ENCODE measurements at regions not wholly inside any gene's neighbourhood (a gene's known extent, or its start where the extent isn't known, plus 50 kb on each side); places are given as distances from the start of the nearest gene placed in this dataset.
A peak's percentile ranks its signal among the peaks of the same experiment; 100 is the strongest.
"Not testable (repeated sequence)": the region's sequence is repeated elsewhere in the genome, so short reads cannot be mapped to it uniquely, and the experiment has no call there.

DNA sequence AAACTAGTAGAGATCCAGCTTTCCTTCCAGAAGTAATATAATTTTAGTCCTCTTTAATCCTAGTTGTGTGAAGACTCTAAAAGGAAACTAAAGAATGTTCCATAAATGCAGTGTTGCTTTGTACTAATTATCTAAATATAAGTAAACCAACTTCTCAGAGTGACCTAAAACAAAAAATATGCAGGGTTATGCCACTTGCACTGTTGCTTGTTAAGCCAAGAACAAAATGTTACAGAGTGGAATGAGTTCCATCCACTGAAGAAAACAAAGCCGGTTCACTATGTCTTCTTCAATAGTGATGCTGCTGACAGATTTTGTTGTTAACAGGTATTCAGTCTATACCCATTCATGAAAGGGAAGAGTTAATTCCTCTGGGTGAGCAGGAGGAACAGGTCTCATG, 252.0 kb upstream of the DIAPH2 start:
- DNase-seq: no peak

DNA sequence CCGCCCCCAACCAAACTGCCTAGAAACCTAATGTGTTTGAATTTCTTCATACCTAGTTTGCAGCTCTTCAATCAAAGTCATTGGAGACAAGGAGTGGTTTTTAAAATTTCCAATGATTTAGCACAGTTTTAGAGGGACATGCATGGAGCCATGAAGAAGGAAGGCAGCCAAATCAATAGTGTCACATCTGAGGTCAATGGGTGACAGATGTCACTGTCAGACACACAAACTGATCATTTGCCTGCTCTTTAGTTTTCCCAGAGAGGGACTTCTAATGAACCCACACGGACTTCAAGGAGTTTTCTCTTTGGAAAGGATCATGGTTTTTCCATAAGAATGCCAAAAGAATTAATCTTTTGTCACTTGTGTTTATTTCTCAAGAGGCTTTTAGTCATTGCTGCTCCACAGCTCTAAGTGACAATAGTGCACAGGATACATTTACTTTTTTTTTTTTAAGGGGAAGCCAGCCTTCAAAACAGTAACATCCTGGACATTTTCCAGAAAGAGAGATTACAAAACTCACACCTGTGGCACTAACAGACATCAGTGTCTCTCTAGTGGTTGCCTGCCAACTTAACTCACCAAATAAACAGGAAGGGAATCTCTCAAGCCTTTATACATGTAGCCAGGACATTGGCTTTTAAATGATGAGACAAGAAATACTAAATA, 251.1 kb upstream of the DIAPH2 start:
- no peak for DNase-seq

DNA sequence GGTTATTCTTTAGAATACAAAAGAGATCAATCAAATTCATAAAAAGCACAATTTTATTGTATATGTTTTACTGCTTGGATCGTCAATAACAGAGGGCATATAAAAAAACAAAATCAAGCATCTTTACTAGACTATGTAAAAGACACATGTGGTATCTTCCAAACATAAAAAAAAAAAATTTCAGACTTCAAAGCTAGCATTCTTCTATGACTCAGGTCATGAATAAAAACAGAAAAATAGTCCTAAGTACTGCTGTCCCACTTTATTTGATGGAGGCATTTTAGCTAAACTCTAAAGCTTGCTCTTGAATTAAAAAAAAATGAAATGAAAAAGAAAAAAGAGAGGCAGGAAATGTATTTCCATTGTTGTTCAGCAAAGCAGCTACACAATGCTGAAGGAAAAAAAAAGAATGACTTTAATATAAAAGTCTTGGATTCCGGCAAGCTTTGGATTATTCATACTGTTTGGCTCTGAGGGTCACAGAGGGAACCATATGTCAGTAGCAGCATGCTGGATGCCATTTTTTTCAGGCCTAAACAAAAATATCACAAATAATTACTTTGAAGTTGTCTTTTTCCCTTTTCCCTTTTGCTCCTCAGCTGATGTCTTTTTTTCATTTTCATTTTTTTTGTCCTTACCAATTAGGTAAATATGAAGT, 249.1 kb upstream of the DIAPH2 start:
- no peak for DNase-seq

GRCh38 chrX:96436105-96436504, 248.5 kb upstream of the DIAPH2 start:
- DNase-seq: no peak

DNA sequence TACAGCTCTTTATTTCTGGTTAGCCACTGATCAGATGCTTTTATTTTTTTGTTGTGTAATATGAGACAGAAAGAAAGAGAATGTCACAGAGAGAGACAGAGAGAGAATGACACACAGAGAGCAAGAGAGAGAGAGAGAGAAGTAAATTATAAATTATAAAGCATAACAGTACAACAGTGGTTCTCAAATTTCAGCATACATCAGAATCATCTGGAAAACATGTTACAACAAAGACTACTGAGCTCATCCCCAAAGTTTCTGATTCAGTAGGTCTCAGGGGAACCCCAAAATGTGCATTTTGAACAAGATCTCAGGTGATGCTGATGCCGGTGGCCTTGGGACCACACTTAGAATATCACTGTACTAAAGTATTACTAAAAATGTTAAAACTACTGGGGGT, 245.8 kb upstream of the DIAPH2 start:
- DNase-seq: no peak

- no peak for DNase-seq
Measured at GRCh38 chrX:96440941-96441340, 243.7 kb upstream of the DIAPH2 start.

DNA sequence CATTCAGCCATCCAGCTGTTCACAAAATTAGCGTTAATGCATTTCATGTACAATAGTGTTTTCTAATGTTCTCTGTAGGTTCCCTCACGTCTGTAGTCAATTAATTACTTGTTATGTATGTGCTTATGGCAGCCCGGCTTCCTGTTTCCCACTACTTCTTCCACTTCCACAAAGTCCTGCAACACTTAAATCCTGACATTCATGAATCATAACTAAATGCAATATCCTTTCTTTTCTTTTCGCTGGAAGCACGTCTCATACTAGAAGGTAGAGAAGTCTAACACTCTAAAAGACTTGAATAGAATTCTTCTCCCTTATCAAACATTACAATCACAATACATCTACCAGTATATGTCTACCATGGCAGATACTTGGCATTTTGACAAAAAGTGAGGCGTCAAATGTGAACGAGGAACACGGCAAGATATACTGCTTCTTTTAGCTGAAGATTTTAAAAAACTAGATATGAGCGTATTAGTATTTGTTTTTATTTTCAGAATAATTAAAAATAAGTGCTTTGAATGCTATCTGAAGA, 239.0 kb upstream of the DIAPH2 start:
- no peak for DNase-seq

GRCh38 chrX:96446524-96446923, 238.1 kb upstream of the DIAPH2 start:
- DNase-seq: no peak

DNA sequence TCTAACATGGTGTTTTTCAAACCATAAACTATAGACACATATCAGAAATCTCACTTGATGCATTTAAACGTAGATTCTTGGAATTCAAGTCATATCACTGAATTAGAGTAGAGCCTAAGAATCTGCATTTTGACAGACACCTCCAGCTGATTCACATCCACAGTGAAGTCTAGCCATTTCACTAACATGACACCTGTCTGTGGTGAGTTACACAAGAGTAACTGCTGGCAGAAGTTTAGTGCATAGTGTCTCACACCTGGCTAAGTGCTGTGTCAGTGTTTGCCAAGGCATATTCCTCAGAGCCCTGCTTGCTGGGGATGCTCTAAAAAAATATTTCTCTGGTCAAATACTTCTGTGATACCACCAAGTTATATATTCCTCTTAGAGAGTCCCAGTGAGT, 237.5 kb upstream of the DIAPH2 start:
- DNase-seq: no peak

- no peak for DNase-seq
Measured at GRCh38 chrX:96449191-96449590, 235.5 kb upstream of the DIAPH2 start.

- DNase-seq: no peak
Measured at GRCh38 chrX:96449896-96450295, 234.7 kb upstream of the DIAPH2 start.

- DNase-seq: no peak
Measured at GRCh38 chrX:96453139-96453538, 231.5 kb upstream of the DIAPH2 start.

- DNase-seq: no peak
Measured at GRCh38 chrX:96455078-96455477, 229.6 kb upstream of the DIAPH2 start.

DNA sequence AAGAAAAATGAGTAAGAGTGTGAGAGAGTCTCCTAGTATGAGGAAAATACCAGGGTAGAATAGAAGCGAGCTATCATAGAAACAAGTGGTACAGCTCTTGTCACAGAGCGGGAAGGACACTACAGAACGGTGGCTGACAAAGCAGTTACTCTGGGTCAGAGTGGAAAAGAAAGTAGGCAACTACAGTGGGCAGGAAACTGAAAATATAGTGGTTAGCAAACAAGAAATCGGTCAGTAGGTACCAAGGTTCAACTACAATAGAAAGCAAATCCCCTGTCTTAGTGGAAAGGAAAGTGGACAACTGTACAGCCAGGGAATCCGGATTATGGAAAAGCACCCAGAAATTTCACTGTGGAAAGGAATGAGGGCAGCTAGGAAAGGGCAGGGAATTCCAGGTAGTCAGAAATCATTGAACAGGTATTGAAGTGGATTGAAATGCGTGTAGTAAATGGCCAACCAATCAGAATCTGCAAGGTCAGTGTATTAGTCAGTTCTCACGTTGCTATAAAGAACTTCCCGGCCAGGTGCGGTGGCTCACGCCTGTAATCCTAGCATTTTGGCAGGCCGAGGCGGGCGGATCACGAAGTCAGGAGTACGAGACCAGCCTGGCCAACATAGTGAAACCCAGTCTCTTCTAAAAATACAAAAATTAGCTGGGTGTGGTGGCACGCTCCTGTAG, 219.6 kb upstream of the DIAPH2 start:
- no peak for DNase-seq

DNA sequence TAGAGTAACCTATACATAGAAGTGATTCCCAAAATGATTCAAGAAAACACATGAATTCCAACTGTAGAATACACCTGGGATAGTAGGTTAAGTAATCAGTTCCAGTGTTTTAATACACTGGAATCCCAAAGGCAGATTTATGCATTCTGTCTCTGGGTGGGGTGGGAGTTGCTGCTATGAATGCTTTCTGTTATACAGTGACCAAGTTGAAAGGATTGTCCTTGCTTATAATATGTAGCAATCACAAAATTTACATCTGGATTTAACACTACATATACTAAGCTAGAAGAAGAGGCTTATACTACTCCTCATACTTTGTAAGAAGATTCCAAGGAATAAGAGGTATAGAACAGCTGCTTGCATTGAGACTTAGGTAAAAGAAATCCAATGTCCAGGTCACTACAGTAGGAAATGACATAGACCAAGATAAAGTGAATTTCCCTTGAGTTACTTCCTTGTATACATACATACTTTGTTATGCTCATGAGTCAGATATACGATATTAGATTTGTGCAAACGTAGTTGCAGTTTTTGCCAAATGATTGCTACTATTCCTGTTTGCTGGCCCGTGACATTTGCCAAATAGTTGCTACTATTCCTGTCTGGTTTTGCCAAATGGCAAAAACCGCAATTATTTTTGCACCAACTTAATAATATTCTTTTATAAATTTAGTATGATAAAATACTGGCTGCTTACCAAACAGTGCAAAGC, 210.5 kb upstream of the DIAPH2 start:
- no peak for DNase-seq

DNA sequence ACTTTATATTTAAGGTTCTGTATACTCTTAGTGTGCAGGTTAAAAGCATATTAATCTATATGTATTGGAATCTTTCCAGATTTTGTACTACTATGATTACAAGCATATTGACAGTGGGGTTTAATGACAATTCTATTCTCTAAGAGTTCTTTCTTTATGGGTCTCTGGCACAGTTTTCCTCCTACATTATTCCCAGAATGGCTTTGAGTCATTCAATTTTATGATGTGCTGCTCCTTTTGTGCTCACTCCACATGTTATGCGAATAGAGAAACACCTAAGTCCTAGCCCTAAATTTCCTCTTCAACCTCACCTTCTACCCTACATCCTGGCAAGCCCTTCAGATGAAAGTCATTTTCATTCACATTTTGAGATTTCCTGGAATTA, 209.9 kb upstream of the DIAPH2 start:
- DNase-seq: no peak

DNA sequence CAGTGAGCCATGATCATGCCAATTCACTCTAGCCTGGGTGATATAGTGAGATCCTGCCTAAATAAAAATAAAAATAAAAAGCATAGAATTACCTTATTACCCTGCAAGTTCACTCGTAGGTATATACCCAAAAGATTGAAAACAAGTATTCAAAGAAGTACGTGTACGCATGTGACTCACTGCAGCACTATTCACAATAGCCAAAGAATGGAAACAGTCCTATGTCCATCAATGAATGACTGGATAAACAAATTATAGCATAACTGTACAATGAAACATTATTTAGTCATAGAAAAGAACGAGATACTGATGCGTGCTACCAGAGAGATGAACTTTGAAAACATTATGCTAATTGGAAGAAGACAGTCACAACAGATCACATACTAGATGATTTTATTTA, 204.6 kb upstream of the DIAPH2 start:
- no peak for DNase-seq

GRCh38 chrX:96481831-96482230, 202.8 kb upstream of the DIAPH2 start:
- DNase-seq: peak; percentile 66

DNA sequence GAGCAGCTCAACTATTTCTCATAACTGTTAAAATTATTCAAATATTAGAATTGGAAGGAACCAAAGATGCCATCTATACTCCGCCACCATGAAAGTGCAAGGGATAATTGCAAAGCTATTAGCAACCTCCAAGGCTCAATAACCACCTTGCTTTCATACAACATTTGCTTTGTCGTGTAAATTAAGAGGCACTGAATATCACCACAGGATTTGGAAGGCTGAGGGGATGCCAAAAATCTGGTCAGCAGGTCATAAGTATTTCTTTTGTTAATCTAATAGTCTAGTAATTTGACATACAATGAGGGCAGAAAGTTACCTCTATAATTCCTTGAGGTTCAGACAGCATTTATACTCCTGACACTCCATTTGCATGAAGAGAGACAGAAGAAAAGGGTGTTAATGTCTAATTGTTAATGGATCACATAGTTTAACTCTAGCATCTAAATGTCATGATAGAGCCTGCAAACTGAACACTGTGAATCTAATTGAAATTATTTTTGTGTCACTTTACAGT, 200.9 kb upstream of the DIAPH2 start:
- DNase-seq: no peak

GRCh38 chrX:96486687-96487086, 198.0 kb upstream of the DIAPH2 start:
- DNase-seq: not testable (repeated sequence)

GRCh38 chrX:96502507-96502906, 182.1 kb upstream of the DIAPH2 start:
- DNase-seq: no peak

GRCh38 chrX:96529386-96529785, 155.3 kb upstream of the DIAPH2 start:
- not testable (repeated sequence) for DNase-seq

GRCh38 chrX:96538104-96538725, 146.4 kb upstream of the DIAPH2 start:
- peak; percentile 83 for DNase-seq
